NCI-H345 treated with DMSO at 0.1 percent for 48 hours (cell line): ENCODE measurements at regions not wholly inside any gene's neighbourhood (a gene's known extent, or its start where the extent isn't known, plus 50 kb on each side); places are given as distances from the start of the nearest gene placed in this dataset.

Source experiments
- DNase-seq: peaks from one replicate; lab custom pipeline; 2025; ENCODE audit not compliant: unreplicated experiment; lab: John Stamatoyannopoulos, UW

DNA sequence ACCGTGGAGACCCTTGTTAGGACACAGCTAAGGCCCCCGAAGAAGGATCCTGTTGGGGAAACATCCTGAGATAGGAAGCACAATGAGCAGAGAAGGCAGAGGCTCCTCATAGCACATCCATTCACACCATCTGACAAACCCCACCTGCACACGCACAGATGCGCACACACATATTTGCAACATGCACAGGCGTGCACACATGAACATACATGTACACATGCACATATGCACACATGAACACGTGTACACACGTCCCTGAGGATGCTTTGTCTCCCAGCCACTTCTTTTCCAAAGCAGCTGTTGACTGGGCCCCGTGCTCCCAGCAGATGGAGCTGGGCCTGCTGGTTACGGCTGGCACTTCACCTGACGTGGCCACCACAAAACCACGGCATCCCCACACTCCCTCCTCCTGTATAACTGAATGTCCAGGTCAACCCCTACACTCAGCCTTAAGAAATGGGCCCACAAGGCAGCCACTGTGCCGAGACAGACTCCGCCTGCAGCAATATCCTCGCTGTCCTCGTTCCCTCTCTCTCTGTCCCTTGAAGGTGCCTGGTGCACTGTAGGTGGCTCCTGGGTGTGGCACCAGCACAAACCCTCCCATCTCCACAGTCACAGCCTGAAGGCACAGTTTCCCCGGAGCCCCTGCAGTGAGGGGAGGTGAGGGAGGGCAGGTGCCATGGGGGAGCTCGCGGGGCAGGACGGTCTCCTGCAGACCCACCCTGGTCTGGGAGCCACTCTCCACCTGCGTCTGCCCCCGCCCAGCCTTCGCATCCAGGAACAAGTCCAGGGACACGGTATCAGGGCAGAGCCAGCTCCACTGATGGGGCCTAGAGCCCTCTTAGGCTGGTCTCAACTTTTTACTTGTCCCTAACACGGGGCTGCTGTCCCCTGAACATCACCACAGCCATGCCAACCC, 183.0 kb downstream of the RBFOX3 start:
- DNase-seq: no peak

DNA sequence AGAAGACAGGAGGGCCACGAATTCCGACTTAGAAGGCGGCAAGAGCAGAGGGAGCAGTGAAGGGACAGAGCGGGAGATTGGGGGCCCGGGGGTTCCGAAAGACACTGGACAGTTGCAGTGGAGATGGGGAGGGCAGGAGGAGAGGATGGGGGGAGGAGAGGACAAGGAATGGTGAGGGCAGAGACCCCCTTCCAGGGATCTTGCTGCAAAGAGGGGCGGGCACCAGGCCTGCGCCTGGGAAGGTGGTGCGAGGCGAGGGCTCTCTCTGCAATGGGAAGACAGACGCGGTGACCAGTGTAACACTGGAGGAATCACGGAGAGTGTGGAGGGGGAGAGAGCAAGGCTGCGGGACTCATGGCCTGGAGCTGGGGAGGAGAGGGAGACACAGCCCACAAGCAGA, 185.2 kb downstream of the RBFOX3 start:
- no peak for DNase-seq

DNA sequence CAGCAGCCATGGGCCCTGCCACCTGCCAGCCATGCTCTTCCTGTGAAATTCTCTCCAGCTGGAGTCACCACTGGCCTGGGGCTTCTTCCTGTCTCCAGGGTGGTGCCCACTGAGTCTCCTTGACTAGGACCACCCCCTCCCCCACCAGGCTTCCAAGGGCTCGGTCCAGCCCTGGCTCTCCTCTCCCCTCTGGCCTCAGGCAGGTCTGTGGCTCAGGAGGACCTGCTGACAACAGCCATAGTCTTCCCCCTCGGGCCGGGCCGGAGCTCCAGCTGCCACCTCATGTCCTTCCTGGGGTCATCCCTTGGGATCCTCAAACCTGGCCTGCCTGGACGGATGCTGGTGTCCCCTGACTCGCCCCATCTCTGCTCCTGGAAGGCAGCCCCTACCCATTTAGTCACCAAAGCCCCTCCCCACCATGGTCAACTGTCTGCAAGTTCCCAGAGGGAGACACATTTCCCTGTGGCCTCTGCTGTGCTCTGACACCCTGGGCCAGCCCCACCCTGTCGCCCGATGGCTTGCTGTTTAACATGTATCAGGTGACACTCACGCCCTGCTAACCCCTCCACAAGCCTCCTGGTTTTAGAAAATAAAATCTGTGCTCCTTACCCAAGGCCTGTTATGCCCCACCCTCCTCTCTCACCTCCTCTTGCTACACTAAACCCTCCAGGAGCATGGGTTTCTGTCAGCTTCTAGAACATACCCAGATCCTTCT, 186.2 kb downstream of the RBFOX3 start:
- DNase-seq: no peak

DNA sequence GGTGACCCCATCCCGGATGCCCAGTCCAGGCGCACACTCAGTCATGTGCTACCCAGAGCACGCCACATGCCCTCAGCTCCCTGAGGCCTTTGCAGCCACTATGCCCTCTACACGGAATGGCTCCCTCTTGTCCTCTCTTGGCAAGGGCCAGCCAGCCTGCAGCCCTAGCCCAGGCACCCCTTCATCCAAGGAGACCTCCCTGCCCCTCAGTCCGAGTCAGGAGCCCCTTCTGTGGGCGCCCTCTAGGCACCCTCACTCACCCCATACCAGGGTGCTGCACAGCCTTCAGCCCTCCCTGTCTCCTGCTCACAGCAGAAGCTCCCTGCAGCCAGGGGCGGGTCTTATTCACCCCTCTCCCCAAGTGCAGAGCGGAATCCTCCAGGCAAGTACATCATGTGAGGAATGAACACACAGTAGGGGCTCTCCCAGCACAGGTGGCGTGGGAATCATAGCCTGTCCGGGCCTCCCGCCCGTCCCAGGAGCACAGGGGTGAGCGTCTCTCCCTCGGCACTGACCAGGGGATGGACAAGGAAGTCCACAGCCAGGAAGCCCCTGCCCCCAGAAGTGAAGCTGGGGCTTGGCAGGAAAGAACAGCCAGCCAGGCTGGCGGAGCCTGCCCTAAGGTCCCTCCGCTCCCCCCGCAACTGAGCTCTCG, 186.9 kb downstream of the RBFOX3 start:
- no peak for DNase-seq

DNA sequence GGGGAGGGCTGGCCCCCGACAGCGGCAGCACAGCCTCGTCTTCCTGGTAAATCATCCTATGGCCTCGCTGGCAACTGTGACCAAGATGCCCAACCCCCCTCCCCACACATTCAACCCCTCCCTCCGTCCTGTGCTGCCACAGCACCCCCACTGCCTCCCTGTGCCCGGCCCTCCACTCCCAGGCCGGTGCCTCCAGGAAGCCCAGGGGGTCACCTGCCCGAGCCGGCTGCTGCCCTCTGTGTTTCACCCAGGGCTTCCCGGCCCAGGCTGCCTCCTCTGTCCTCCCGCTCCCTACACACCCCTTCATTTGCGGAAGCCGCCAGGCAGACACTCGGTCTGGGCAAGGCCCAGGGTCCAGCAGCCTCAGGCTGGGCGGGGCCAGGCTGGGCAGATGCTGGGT, 188.6 kb downstream of the RBFOX3 start:
- no peak for DNase-seq

DNA sequence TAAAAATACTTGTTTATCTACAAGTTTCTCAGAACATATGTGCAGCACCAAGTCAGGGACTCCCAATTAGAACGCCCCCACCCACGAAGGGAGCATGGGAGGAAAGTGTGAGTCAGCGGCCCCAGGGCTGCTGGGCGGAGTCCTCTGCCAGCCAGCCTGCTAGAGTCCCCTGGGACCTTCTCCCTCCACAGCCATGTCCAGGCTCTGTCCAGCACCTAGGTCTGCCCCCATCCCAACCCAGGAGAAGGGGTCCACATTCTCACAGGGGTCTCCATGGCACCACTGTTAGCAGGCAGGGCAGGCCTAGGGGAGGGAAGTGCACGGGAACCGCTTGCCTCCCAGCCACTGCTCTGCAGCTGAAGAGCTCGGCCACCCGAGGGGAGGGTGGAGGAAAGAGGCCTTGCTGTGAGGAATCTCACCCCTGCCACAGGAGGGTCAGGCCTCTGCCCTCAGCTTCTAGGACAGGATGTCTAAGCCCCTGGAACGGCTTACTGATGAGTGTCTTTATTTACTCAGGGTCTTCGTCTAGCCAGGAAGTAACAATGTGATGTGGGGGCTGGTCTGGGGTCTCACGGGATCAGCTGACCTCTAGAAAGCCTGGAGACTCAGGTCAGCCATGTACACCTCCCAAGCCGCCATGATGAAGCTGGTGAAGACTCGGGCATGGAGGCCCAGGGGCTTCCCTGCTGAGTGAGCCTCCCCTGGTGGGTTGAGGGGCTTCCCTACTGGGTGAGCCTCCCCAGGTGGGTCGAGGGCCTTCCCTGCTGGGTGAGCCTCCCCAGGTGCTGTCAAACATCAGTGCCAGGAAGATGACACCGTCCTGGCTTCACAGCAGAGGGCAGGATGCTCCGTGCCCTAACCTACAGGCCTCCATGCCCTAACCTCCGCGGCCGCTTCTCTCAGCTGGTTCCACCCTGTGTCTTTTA, 190.3 kb downstream of the RBFOX3 start:
- DNase-seq: no peak

DNA sequence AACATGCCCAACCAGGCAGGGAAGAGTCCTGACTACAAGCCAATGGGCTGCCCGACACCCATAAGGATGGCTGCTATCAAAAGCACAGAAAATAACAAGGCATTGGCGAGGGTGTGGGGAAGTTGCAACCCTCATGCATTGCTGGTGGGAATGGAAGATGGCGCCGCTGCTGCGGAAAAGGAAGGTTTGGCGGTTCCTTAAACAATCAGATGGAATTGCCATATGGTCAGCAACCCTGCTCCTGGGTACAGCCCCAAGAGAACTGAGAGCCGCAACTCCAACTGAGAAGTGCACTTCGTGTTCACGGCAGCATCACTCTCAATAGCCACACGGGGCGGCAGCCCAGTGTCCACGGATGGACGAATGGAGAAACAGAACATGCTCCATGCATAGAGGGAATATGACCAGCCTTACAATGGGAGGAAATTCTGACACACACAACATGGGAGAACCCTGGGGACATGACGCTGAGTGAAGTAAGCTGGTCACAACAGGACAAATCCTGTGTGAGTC, 193.3 kb downstream of the RBFOX3 start:
- DNase-seq: no peak

DNA sequence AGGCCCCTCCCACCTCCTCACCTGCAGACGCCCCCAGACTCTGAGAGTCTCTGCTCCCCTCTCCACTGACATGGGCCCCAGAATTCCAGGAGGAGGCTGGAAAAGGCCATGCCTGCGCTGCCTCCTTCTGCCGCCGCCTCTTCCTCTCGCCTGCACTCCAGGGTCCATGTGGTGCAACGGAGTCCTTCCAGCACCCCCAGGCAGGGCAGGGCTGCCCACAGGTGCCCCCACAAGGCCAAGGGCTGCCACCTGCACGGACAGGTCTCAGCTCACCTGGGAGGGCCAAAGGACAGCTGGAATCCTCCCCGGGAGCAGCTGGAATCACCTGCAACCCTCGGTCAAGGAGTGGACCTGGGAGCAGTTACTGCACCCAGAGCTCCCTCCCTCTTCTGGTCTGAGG, 194.9 kb downstream of the RBFOX3 start:
- no peak for DNase-seq

DNA sequence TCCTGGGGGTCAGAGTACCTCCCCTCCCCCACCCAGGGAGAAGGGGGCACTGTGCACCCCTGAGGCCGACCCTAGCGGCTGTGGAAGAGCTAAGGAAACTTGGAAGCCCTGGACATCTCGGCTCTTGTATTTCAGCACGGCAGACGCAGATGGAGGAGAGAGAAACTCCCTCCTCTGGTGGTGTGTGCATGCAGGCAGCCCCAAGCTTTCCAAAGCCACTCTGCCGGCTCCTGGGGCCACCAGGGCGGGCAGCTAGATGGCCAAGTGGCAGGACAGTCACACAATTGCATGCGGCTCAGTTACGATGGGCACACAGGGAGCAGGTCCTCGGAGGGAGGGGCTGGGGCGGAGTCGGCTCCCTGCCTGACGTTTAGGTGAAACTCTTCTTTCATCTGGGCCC, 195.5 kb downstream of the RBFOX3 start:
- DNase-seq: no peak

DNA sequence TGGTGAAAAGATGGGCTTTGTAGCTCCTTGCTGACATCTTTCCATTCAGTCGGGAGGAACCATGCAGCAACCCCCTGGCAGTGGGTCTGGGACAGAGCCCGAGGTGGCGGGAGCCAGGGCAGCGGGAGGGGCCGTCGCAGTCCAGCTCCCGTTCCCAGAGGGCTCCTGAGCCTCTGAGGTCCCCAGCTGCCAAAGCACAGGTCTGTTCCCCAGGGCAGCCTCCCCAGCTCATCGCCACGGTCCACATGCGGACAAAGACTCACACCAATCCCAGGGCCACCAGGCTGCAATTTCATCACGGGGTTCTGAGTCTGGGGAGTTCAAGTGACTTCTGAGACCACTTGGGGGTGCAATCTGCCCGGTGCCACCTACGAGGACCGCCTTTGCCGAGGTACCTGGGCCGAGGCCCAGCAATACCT, 196.0 kb downstream of the RBFOX3 start:
- no peak for DNase-seq

DNA sequence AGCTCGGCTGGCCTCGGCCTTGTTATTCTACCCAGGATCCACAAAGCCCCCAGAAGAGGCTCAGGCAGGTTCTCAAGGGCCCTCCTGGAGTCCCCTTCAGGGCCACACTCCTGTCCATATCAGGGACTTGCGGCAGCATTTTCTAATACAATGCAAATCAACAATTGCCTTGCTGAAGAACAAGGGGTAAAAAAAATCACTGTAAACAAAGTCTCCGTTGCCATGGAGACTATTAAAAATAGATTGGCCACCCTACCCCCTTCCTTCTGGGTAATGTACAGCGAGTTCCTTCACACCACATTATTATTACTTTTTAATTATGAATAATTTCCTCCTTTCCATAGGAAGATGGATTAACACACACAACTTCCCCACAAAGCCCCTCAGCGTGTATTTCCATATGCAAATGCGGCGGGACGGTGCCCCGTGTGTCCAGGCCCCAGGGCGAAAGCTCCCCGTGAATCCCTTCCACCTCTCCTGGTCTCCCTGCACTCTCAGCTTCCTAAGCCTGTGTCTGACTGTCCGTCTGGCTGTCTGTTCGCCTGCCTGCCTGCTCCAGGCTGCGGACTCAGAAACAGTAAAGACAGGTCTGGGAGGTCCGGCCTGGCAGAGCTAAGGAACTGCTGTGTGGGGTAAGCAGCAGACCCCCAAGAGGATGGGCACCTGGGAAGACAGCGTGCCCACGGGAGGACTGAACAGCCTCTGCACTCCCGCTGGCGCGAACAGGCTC, 196.6 kb downstream of the RBFOX3 start:
- no peak for DNase-seq

DNA sequence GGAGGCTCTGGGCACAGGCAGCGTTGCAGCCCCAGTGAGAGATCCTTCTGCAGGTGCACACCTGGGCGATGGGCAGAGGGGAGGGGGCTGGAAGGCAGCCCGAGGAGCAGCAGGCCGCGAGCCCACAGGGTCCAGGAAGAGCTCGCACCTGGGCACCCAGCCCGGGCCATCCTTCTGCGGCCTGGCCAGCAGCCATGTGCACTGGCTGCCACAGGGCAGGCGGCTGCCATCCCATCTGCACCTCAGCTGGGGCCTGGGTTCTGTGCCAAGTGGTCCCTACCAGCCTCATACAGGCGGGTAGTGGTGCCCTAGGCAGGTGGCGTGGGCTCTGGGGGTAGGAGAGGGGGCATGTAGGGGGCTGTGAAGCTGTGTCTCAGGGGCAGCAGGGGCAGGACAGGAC, 197.2 kb downstream of the RBFOX3 start:
- DNase-seq: peak; percentile 54

DNA sequence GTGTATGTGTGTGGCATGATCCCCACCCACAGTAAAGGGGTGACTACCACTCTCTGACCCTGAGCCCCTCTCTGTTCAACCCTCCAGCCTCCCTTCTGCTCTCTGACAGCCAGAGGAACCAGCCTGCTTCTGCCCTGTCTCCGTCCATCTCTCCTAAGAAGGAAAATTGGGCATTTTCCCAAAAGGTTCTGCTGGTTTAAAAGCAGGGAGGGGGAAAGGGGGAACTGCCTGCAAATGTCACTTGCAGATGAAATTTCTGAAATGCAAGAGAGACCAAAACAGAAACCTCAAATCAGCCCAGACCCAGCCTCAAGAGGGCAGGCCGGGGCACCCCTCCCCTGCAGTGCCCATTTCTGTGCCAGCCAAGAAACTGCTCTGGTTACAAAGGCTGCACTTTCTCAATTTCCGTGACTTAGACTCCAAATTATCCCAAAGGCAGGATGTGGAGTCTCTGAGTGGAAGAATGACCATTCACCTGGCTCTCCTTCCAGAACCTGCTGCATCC, 197.9 kb downstream of the RBFOX3 start:
- DNase-seq: no peak

DNA sequence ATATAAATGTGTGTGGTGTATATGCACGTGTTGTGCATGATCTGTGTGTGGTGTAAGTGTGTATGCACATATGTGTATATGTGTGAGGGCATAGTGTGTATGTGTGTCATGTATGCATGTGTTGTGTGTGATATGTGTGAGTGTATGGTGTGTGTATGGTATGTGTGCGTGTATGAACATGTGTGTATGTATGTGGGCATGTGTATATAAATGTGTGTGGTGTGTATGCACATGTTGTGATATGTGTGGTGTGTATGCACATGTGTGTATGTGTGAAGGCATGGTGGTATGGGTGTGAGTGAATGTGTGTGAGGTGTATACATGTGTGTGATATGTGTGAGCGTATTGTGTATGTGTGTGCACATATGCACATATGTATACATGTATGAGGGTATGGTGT, 198.7 kb downstream of the RBFOX3 start:
- DNase-seq: no peak

DNA sequence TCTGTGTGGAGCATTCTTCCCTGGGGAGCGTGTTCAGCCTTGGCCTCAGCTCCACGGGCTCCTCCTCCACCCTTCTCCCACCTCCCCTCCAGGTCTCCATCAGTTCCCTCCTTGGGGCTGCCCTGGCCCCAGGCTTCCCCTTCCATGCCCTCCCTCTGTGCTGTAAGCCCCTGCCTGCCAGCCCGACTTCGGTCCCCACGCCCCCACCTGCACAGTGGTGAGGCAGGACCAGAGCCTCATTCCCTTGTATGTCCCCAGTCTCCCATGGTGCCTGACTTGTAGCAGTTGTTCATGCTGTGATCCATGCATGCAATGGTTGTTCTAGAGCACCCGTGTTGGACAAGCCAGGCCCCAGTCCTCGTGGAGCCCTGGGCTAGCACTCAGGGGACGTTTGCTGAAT, 199.4 kb downstream of the RBFOX3 start:
- DNase-seq: no peak

DNA sequence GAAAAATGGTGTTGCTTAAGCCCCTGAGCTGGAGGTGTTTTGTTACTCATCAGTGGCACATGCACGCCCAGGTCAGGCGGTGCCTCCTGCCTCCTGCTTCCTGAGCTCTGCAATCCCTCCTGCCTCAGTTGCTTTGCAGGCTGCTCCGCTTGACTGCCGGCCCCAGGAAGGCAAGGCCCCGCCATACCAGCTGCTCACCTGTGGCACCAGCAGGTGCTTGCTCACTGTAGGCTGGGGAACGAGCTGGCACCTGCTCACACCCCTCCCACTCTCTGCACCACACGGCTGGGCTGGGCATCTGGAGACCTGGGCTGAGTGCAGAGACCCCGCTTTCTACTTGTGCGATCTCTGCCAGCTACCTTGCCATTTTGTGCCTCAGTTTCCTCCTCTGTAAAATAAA, 200.2 kb downstream of the RBFOX3 start:
- DNase-seq: peak; percentile 47

DNA sequence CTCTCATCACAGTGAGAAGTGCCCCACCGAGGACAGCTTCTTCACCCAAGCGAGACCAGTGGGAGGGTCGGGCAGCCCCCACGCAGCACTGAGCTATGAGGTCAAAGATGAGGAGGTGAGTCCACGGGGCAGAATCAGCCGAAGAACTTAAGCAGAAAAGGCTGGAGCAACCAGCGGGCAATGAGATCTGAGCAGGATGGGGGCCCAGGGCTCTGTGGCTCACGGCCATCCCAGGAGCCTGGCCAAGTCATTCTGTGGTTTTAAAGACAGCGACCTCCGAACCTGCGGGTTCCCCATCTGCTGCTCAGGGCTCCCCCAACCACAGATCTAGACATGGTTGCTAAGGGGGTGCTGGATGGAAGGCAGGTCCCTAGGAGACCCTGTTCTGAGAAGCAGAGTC, 202.6 kb downstream of the RBFOX3 start:
- DNase-seq: no peak

DNA sequence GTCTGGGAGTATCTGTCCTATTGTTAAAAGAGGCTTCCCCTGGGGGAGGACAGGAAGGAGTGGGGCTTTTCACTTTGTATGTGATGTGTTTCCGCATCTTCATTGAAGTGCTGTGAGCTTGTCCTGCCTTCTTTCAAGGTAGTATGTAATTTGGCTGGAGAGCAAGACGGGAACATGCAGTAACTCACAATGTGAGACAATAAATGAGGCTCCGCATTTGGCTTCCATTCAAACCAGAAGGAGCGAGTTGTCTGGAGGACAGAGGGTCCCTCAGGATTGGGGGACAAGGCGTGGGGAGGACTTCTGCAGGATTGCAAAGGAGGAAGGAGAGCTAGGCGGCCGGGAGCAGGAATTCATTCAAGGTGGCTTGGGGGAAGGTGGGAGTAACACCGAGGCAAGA, 203.5 kb downstream of the RBFOX3 start:
- peak; percentile 40 for DNase-seq

DNA sequence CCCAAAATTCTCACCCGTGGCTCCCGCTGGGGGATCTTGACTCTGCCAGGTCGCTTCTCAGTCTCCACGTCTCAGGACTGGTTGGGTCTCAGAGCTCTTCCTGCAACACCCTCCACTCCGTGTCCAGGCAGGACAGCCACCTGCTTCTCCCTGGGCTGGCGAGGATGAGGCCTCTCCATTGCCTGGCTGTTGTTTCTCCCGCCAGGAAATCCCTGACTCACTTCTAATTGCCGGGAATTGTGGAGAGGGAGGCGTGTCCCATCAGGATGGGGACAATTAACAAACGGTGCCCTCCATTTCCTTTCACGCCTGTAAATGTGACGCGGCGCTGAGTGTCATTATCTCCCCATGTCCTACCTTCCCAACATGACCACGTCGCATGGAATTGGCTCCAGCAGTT, 204.5 kb downstream of the RBFOX3 start:
- DNase-seq: peak; percentile 45

DNA sequence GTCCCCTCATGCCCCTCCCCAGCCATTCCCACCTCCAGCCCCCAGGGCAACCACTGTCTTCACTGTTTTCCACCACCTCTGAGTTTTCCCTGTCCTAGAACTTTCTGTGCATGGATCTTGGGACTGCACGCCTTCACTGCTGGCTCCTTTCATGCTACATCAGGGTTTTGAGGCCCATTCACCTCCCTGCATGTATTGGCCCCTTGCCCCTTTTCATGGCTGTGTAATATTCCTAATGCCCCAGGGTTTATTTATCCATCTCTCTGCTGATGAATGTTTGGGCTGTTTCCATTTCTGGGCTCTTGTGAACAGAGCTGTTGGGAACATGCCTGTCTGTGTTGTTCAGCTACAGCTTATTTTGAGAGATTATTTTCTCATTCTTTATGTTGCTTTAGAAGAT, 205.0 kb downstream of the RBFOX3 start:
- no peak for DNase-seq
